SU-DHL-6 (cell line): ENCODE measurements at regions not wholly inside any gene's neighbourhood (a gene's known extent, or its start where the extent isn't known, plus 50 kb on each side); places are given as distances from the start of the nearest gene placed in this dataset.

Experiments
- H2AFZ ChIP-seq: fragments of 200-600 bp; sonication (generic); 2 replicates; pipeline ENCODE4 v1.6.1; 2014; ENCODE audit warnings: low read depth, mild to moderate bottlenecking, moderate library complexity, mixed read lengths, antibody characterized with exemption, low read length; ENCODE audit not compliant: severe bottlenecking
- H3F3A ChIP-seq: fragments of 200-600 bp; shearing (Covaris generic); 2 replicates; pipeline ENCODE4 v1.6.0; 2016; ENCODE audit warnings: antibody characterized with exemption, mild to moderate bottlenecking; ENCODE audit not compliant: insufficient read depth
- H3K27ac ChIP-seq: fragments of 200-600 bp; sonication (generic); 2 replicates; pipeline ENCODE4 v1.5.1; 2016; ENCODE audit warnings: low read depth, mild to moderate bottlenecking, low read length, moderate library complexity, mixed read lengths
- H3K27me3 ChIP-seq: fragments of 200-600 bp; sonication (generic), shearing (Covaris generic); 2 replicates; pipeline ENCODE4 v1.6.0; 2014; ENCODE audit warnings: mild to moderate bottlenecking, low read length
- H3K36me3 ChIP-seq: fragments of 200-600 bp; sonication (generic); 2 replicates; pipeline ENCODE4 v1.6.1; 2014; ENCODE audit warnings: mild to moderate bottlenecking, low read length, mixed read lengths
- H3K4me2 ChIP-seq: fragments of 300-600, 200-600 bp; shearing (Covaris generic), sonication (generic); 2 replicates; pipeline ENCODE4 v1.6.0; 2014; ENCODE audit warnings: low read length, low read depth, mild to moderate bottlenecking; ENCODE audit not compliant: poor library complexity, severe bottlenecking
- H3K4me3 ChIP-seq: fragments of 200-600 bp; sonication (generic); 2 replicates; pipeline ENCODE4 v1.5.1; 2014; ENCODE audit warnings: antibody characterized with exemption, low read length, mild to moderate bottlenecking, mixed read lengths; ENCODE audit not compliant: insufficient read depth, poor library complexity, severe bottlenecking
- H3K79me2 ChIP-seq: fragments of 200-600 bp; sonication (generic); 2 replicates; pipeline ENCODE4 v1.6.1; 2014; ENCODE audit warnings: mild to moderate bottlenecking, low read length, moderate library complexity; ENCODE audit not compliant: insufficient read depth
- H3K9ac ChIP-seq: fragments of 200-600 bp; sonication (generic); 2 replicates; pipeline ENCODE4 v1.7.0; 2014; ENCODE audit warnings: mild to moderate bottlenecking, low read length
- H3K9me2 ChIP-seq: fragments of 200-600 bp; sonication (generic); replicated peaks from 2 replicates; pipeline ENCODE4 v1.6.1; 2014; ENCODE audit warnings: low read length; ENCODE audit not compliant: insufficient read depth
- H3K9me3 ChIP-seq: fragments of 200-600 bp; sonication (generic); 2 replicates; pipeline ENCODE4 v1.6.1; 2014; ENCODE audit warnings: low read length, mixed read lengths; ENCODE audit not compliant: insufficient read depth
- H4K20me1 ChIP-seq: fragments of 200-600 bp; sonication (generic); 2 replicates; pipeline ENCODE4 v1.6.1; 2014; ENCODE audit warnings: low read depth, mild to moderate bottlenecking, antibody characterized with exemption, low read length, moderate library complexity, mixed read lengths
- CTCF ChIP-seq: fragments of 200-600 bp; sonication (generic); IDR thresholded peaks from one replicate; pipeline ENCODE4 v1.5.1; 2017; ENCODE audit warnings: antibody characterized with exemption, mild to moderate bottlenecking, low read length, moderate library complexity; ENCODE audit not compliant: insufficient read depth, poor library complexity, severe bottlenecking
- EZH2phosphoT487 ChIP-seq: fragments of 200-600 bp; sonication (generic), shearing (Covaris generic); conservative IDR thresholded peaks from 2 replicates; pipeline ENCODE4 v1.6.1; 2018; ENCODE audit warnings: mild to moderate bottlenecking, antibody characterized with exemption, low read length, moderate library complexity, mixed read lengths

GRCh38 chr21:17082843-17083483 is 429.9 kb upstream of the CXADR start:
- Histone ChIP-seq H3K9me2 (no peaks in the 10 kb centered on the region), H3K27ac (no peak overlapping the region), H2AFZ (no peak overlapping the region), H3K79me2 (no peaks in the 10 kb centered on the region), H3K4me2 (no peak overlapping the region), H3K27me3 (no peaks in the 10 kb centered on the region), H4K20me1 (no peaks in the 10 kb centered on the region), H3K9ac (no peak overlapping the region), H3K4me3 (no peak overlapping the region), H3K36me3 (no peaks in the 10 kb centered on the region), H3F3A (no peaks in the 10 kb centered on the region), H3K9me3 (no peaks in the 10 kb centered on the region)
- TF ChIP-seq EZH2phosphoT487 (no peak), CTCF (no peak)

GRCh38 chr21:17085707-17086106 is 427.1 kb upstream of the CXADR start:
- no peaks in the 10 kb centered on the region for H3F3A ChIP-seq
- no peaks in the 10 kb centered on the region for H3K27me3 ChIP-seq
- no peak overlapping the region for H3K9ac ChIP-seq
- no peaks in the 10 kb centered on the region for H3K79me2 ChIP-seq
- no peaks in the 10 kb centered on the region for H3K9me3 ChIP-seq
- H3K27ac ChIP-seq, result no peak overlapping the region
- no peaks in the 10 kb centered on the region for H4K20me1 ChIP-seq
- no peak overlapping the region for H3K4me3 ChIP-seq
- H3K9me2 ChIP-seq, result no peaks in the 10 kb centered on the region
- H3K36me3 ChIP-seq, result no peaks in the 10 kb centered on the region
- H2AFZ ChIP-seq, result no peak overlapping the region
- no peak overlapping the region for H3K4me2 ChIP-seq
- TF ChIP-seq EZH2phosphoT487 (no peak), CTCF (no peak)

GRCh38 chr21:17088500-17088899 is 424.3 kb upstream of the CXADR start:
- TF ChIP-seq EZH2phosphoT487 (no peak), CTCF (no peak)
- no peaks in the 10 kb centered on the region for H3K9me2 ChIP-seq
- no peak overlapping the region for H3K9ac ChIP-seq
- H3K4me3 ChIP-seq, result no peak overlapping the region
- H2AFZ ChIP-seq, result no peak overlapping the region
- no peaks in the 10 kb centered on the region for H3K27me3 ChIP-seq
- H4K20me1 ChIP-seq, result no peaks in the 10 kb centered on the region
- no peak overlapping the region for H3K27ac ChIP-seq
- H3K36me3 ChIP-seq, result no peaks in the 10 kb centered on the region
- H3F3A ChIP-seq, result no peaks in the 10 kb centered on the region
- H3K4me2 ChIP-seq, result no peak overlapping the region
- no peaks in the 10 kb centered on the region for H3K9me3 ChIP-seq
- H3K79me2 ChIP-seq, result no peaks in the 10 kb centered on the region
